LNCAP (cell line): ENCODE measurements at regions not wholly inside any gene's neighbourhood (a gene's known extent, or its start where the extent isn't known, plus 50 kb on each side); places are given as distances from the start of the nearest gene placed in this dataset.

Experiments
- CTCF ChIP-seq: fragments of 450-650 bp; IDR thresholded peaks from 2 replicates; pipeline ENCODE4 v1.5.1; 2017; ENCODE audit warnings: mild to moderate bottlenecking

GRCh38 chr21:22880573-22880972, 1882.4 kb downstream of the NCAM2 start:
- TF ChIP-seq CTCF: no peak

GRCh38 chr21:22881131-22881530, 1882.9 kb downstream of the NCAM2 start:
- no peak for TF ChIP-seq CTCF

- TF ChIP-seq CTCF: no peak
Observed at GRCh38 chr21:22885079-22885478, 1886.9 kb downstream of the NCAM2 start.

GRCh38 chr21:22885614-22886013, 1887.4 kb downstream of the NCAM2 start:
- no peak for TF ChIP-seq CTCF

- TF ChIP-seq CTCF: no peak
Observed at GRCh38 chr21:22889445-22889844, 1891.2 kb downstream of the NCAM2 start.

- no peak for TF ChIP-seq CTCF
Observed at GRCh38 chr21:22890656-22891055, 1892.4 kb downstream of the NCAM2 start.

GRCh38 chr21:22892028-22892427, 1893.8 kb downstream of the NCAM2 start:
- no peak for TF ChIP-seq CTCF

- no peak for TF ChIP-seq CTCF
Observed at GRCh38 chr21:22892740-22893139, 1894.5 kb downstream of the NCAM2 start.
